ENCODE measurements at regions not wholly inside any gene's neighbourhood (a gene's known extent, or its start where the extent isn't known, plus 50 kb on each side); places are given as distances from the start of the nearest gene placed in this dataset.
A peak's percentile ranks its signal among the peaks of the same experiment; 100 is the strongest.

DNA sequence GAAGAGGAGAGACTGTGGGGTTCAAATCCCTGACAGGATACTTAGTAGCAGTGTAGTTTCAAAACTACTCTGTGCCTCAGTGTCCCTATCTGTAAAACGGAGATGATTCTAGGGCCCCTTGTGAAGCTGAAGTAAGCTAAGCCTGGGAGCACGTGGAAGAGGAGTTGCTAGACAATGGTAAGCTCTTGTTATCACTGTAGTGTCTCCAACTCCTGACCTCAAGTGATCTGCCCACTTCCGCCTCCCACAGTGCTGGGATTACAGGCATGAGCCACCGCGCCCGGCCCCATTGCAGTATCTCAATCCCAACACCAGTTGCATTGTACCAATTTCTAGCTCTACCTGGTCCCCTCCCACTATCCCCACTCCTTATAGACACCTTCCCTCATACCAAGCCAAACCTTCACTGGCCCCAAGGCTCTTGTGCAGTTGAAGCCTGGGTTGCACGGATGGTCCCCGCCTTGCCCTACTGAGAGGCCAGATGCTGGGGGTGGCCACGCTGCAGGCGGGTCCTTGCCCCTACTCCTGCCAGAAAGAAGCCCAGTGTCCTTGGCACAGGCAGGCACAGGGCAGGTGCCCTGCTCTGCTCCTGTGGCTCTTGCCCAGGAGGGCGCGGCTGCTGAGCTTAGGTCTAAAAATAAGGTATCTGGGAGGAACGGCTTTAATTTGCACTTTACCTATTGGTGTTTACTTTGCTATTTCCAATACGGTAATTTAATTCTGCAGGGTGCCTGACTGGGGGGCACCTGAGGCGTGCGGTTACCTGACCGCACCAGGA lies 118.1 kb downstream of the VEGFA start (continued):
- TF ChIP-seq ZNF280B (CRISPR knock-in tag; IDR thresholded peaks at IDR 0.05): no peak
- TF ChIP-seq PTTG1 (tag; IDR thresholded peaks at IDR 0.05; ENCODE audit: low read depth): no peak
- peak; percentile 66; the same call in 1 of the 2 replicates for TF ChIP-seq EP300 (IDR thresholded peaks at IDR 0.05; ENCODE audit: low read length)
- TF ChIP-seq PYGO2 (tag; IDR thresholded peaks at IDR 0.05): no peak
- TF ChIP-seq ZNF717 (CRISPR knock-in tag; IDR thresholded peaks at IDR 0.05): no peak
- peak; percentile 20; the same call in 1 of the 2 replicates for TF ChIP-seq TAL1 (IDR thresholded peaks at IDR 0.05)
- no peak for TF ChIP-seq SRSF1 (IDR thresholded peaks at IDR 0.05; ENCODE audit: low read depth, low read length)
- TF ChIP-seq MIER1 (IDR thresholded peaks at IDR 0.05; ENCODE audit: low read depth): no peak
- peak; percentile 52; the same call in 1 of the 2 replicates for TF ChIP-seq L3MBTL2 (IDR thresholded peaks at IDR 0.05)
- TF ChIP-seq STAT5B (CRISPR knock-in tag; IDR thresholded peaks at IDR 0.05): no peak
- TF ChIP-seq E2F4 (CRISPR knock-in tag; IDR thresholded peaks at IDR 0.05; ENCODE audit: low read depth): no peak
- TF ChIP-seq, protein P1, sequence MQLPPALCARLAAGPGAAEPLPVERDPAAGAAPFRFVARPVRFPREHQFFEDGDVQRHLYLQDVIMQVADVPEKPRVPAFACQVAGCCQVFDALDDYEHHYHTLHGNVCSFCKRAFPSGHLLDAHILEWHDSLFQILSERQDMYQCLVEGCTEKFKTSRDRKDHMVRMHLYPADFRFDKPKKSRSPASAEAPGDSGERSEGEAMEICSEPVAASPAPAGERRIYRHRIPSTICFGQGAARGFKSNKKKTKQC (CRISPR knock-in tag; IDR thresholded peaks at IDR 0.05): 0 out of 2 replicates have a peak, but pooled peaks have one; percentile 19
- peak; percentile 27; the same call in 1 of the 2 replicates for TF ChIP-seq CEBPG (CRISPR knock-in tag; IDR thresholded peaks at IDR 0.05)
- no peak for TF ChIP-seq CEBPG (tag; conservative IDR thresholded peaks at IDR 0.05 in 1 of 2, IDR thresholded peaks at IDR 0.05 in 1 of 2)
- no peak for TF ChIP-seq ZNF398 (CRISPR knock-in tag; IDR thresholded peaks at IDR 0.05)
- no peak for TF ChIP-seq HLTF (IDR thresholded peaks at IDR 0.05)
- TF ChIP-seq POLR2AphosphoS2 (IDR thresholded peaks at IDR 0.05; ENCODE audit: low read length): no peak
- TF ChIP-seq PCBP1 (IDR thresholded peaks at IDR 0.05; ENCODE audit: low read depth, low read length, poor library complexity, severe bottlenecking): no peak
- TF ChIP-seq, protein P2, sequence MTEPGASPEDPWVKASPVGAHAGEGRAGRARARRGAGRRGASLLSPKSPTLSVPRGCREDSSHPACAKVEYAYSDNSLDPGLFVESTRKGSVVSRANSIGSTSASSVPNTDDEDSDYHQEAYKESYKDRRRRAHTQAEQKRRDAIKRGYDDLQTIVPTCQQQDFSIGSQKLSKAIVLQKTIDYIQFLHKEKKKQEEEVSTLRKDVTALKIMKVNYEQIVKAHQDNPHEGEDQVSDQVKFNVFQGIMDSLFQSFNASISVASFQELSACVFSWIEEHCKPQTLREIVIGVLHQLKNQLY (CRISPR knock-in tag; conservative IDR thresholded peaks at IDR 0.05): no peak
- TF ChIP-seq CXXC5 (CRISPR knock-in tag; IDR thresholded peaks at IDR 0.05): peak; percentile 69
- TF ChIP-seq, protein P3, sequence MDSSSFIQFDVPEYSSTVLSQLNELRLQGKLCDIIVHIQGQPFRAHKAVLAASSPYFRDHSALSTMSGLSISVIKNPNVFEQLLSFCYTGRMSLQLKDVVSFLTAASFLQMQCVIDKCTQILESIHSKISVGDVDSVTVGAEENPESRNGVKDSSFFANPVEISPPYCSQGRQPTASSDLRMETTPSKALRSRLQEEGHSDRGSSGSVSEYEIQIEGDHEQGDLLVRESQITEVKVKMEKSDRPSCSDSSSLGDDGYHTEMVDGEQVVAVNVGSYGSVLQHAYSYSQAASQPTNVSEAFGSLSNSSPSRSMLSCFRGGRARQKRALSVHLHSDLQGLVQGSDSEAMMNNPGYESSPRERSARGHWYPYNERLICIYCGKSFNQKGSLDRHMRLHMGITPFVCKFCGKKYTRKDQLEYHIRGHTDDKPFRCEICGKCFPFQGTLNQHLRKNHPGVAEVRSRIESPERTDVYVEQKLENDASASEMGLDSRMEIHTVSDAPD (CRISPR knock-in tag; IDR thresholded peaks at IDR 0.05): no peak

All from K562 (cell line).